CD14-positive monocyte (primary cell): ENCODE measurements at regions not wholly inside any gene's neighbourhood (a gene's known extent, or its start where the extent isn't known, plus 50 kb on each side); places are given as distances from the start of the nearest gene placed in this dataset.
A peak's percentile ranks its signal among the peaks of the same experiment; 100 is the strongest.

Experiments used
- DNase-seq, 3 donors: peaks; one replicate each; pipeline ENCODE4 v3.0.0-alpha.2; 2011 to 2022
- H2AFZ ChIP-seq: 2 replicates; pipeline ENCODE4 v1.6.0; 2012; ENCODE audit warnings: mild to moderate bottlenecking, low read depth, low read length, inconsistent platforms; ENCODE audit not compliant: insufficient read depth, poor library complexity, severe bottlenecking
- H3K27ac ChIP-seq, 2 donors: 1 replicate in 1 of 2; 2 replicates in 1 of 2; pipeline ENCODE4 v1.5.1; 2012 to 2013; ENCODE audit warnings: low read length in 2 of 2, control low read depth in 1 of 2, inconsistent platforms in 1 of 2, low read depth in 1 of 2, mild to moderate bottlenecking in 1 of 2
- H3K27me3 ChIP-seq, 2 donors: one replicate each; pipeline versions ENCODE4 v1.6.0 to v1.6.1; 2011 to 2013; ENCODE audit warnings: low read length in 2 of 2; ENCODE audit not compliant: control insufficient read depth in 2 of 2, insufficient read depth in 2 of 2
- H3K36me3 ChIP-seq, 2 donors: replicated peaks in 1 of 2; 1 replicate in 1 of 2; 2 replicates in 1 of 2; pipeline versions ENCODE4 v1.5.1 to v1.6.1; 2012 to 2013; ENCODE audit warnings: low read length in 2 of 2, control low read depth in 1 of 2, inconsistent platforms in 1 of 2, mild to moderate bottlenecking in 1 of 2; ENCODE audit not compliant: insufficient read depth in 2 of 2, control insufficient read depth in 1 of 2
- H3K4me1 ChIP-seq, 2 donors: 1 replicate in 1 of 2; 2 replicates in 1 of 2; pipeline versions ENCODE4 v1.5.1 to v1.6.1; 2012 to 2013; ENCODE audit warnings: low read length in 2 of 2, control low read depth in 1 of 2, inconsistent platforms in 1 of 2, mild to moderate bottlenecking in 1 of 2, moderate library complexity in 1 of 2; ENCODE audit not compliant: insufficient read depth in 2 of 2, control insufficient read depth in 1 of 2
- H3K4me2 ChIP-seq: replicated peaks from 2 replicates; pipeline ENCODE3; 2012; ENCODE audit warnings: low read length, moderate library complexity, mild to moderate bottlenecking; ENCODE audit not compliant: poor library complexity, severe bottlenecking; ENCODE audit errors: extremely low read depth
- H3K4me3 ChIP-seq, 3 experiments: fragments of 200-600 bp in 1 of 3; sonication (generic) in 1 of 3; replicated peaks in 1 of 3; 1 replicate in 2 of 3; 2 replicates in 1 of 3; pipeline ENCODE4 v1.5.1; 2011 to 2013; ENCODE audit warnings: low read length in 3 of 3, mild to moderate bottlenecking in 3 of 3, control low read depth in 2 of 3, low read depth in 2 of 3, inconsistent platforms in 1 of 3, moderate library complexity in 1 of 3
- H3K79me2 ChIP-seq: 2 replicates; pipeline ENCODE4 v1.6.0; 2012; ENCODE audit warnings: mild to moderate bottlenecking, control low read depth, inconsistent platforms, low read length, moderate library complexity; ENCODE audit not compliant: insufficient read depth
- H3K9ac ChIP-seq: 2 replicates; pipeline ENCODE4 v1.6.0; 2017; ENCODE audit warnings: low read length, mild to moderate bottlenecking; ENCODE audit not compliant: insufficient read depth, poor library complexity, severe bottlenecking
- H3K9me3 ChIP-seq, 2 donors: replicated peaks in 1 of 2; 1 replicate in 1 of 2; 2 replicates in 1 of 2; pipeline versions ENCODE4 v1.5.1 to v1.6.1; 2012 to 2013; ENCODE audit warnings: low read length in 2 of 2, control low read depth in 1 of 2; ENCODE audit not compliant: control insufficient read depth in 1 of 2, insufficient read depth in 1 of 2
- H4K20me1 ChIP-seq: 2 replicates; pipeline ENCODE4 v1.6.0; 2012; ENCODE audit warnings: mild to moderate bottlenecking, low read length, control low read depth, moderate library complexity; ENCODE audit not compliant: insufficient read depth
- H3K27ac Mint-ChIP-seq, 7 donors: one replicate each; pipeline ENCODE4 v1.8.0; 2020; ENCODE audit warnings: mild to moderate bottlenecking in 7 of 7, mixed read lengths in 7 of 7, moderate library complexity in 6 of 7, inconsistent platforms in 2 of 7
- H3K27me3 Mint-ChIP-seq, 3 donors: one replicate each; pipeline ENCODE4 v1.8.0; 2021 to 2022; ENCODE audit warnings: low read depth in 3 of 3, mild to moderate bottlenecking in 3 of 3, mixed read lengths in 3 of 3, moderate library complexity in 3 of 3, inconsistent platforms in 1 of 3
- H3K36me3 Mint-ChIP-seq, 2 donors: one replicate each; pipeline ENCODE4 v1.8.0; 2020; ENCODE audit warnings: mixed read lengths in 2 of 2, inconsistent platforms in 1 of 2, mild to moderate bottlenecking in 1 of 2
- H3K4me1 Mint-ChIP-seq: one replicate; pipeline ENCODE4 v1.8.0; 2020; ENCODE audit warnings: mild to moderate bottlenecking, mixed read lengths
- H3K4me3 Mint-ChIP-seq, 2 donors: one replicate each; pipeline ENCODE4 v1.8.0; 2020; ENCODE audit warnings: mild to moderate bottlenecking in 2 of 2, mixed read lengths in 2 of 2, moderate library complexity in 1 of 2
- H3K9me3 Mint-ChIP-seq, 7 donors: one replicate each; pipeline ENCODE4 v1.8.0; 2020 to 2022; ENCODE audit warnings: mixed read lengths in 7 of 7, mild to moderate bottlenecking in 6 of 7, moderate library complexity in 6 of 7, inconsistent platforms in 2 of 7
- CTCF ChIP-seq: fragments of 200-600 bp; IDR thresholded peaks from one replicate; pipeline ENCODE4 v1.8.0; 2022; ENCODE audit warnings: antibody characterized with exemption, mild to moderate bottlenecking
- WGBS: methylation state at CpG from one replicate; pipeline ENCODE4 v1.1.5; 2013; ENCODE audit warnings: missing lambda C conversion rate; ENCODE audit not compliant: insufficient coverage; 5-methylcytosine and 5-hydroxymethylcytosine counted together
- intact Hi-C, 2 donors: fragments of 100-400 bp; cut with micrococcal nuclease; formaldehyde crosslinking; loops; one replicate each; pipeline versions ENCODE4 v1.15.0 to v1.15.1; 2023

- 100% methylated on average over 4 of the region's 8 CpGs for WGBS
- intact Hi-C loops: no loop called here
- Histone ChIP-seq H3K27ac (no peak overlapping the region), H3K36me3 (no peaks in the 10 kb centered on the region), H3K4me3 (no peak overlapping the region), H4K20me1 (no peaks in the 10 kb centered on the region), H3K27me3 (no peaks in the 10 kb centered on the region), H2AFZ (no peak overlapping the region), H3K9ac (no peak overlapping the region), H3K4me2 (no peak overlapping the region), H3K4me1 (no peaks in the 10 kb centered on the region), H3K9me3 (no peaks in the 10 kb centered on the region), H3K79me2 (no peaks in the 10 kb centered on the region)
- H3K4me1 Mint-ChIP-seq: no peaks in the 10 kb centered on the region
- H3K4me3 Mint-ChIP-seq: no peak overlapping the region
- no peak for TF ChIP-seq CTCF
- peaks cover 0 to 2% (median 0%) of the 10 kb centered on the region in 7 donors for H3K9me3 Mint-ChIP-seq
- DNase-seq: no peak
- peaks cover under 1 to 4% (median 2%) of the 10 kb centered on the region in 3 donors for H3K27me3 Mint-ChIP-seq
- no peaks in the 10 kb centered on the region for H3K36me3 Mint-ChIP-seq
- H3K27ac Mint-ChIP-seq: peak overlapping the region in 1 of 7 donors; percentile 15
These were observed 121.0 kb downstream of the COPRS start for GRCh38 chr17:31738067-31738466.

GRCh38 chr17:31736855-31737625 lies 122.0 kb downstream of the COPRS start:
- H3K9ac ChIP-seq: no peak overlapping the region
- Mint-ChIP-seq H3K9me3 (peaks cover 0 to 3% (median 0%) of the 10 kb centered on the region in 7 donors), H3K27me3 (peaks cover 0 to 4% (median 2%) of the 10 kb centered on the region in 3 donors), H3K4me3 (no peak overlapping the region), H3K36me3 (no peaks in the 10 kb centered on the region), H3K27ac (no peak overlapping the region), H3K4me1 (no peaks in the 10 kb centered on the region)
- no peak overlapping the region for H2AFZ ChIP-seq
- H3K4me1 ChIP-seq: no peaks in the 10 kb centered on the region
- no peaks in the 10 kb centered on the region for H3K36me3 ChIP-seq
- no peak overlapping the region for H3K4me3 ChIP-seq
- TF ChIP-seq CTCF: no peak
- intact Hi-C loops: no loop called here
- H3K4me2 ChIP-seq: no peak overlapping the region
- WGBS: 94% methylated on average over 2 of the region's 5 CpGs
- no peak for DNase-seq
- H3K9me3 ChIP-seq: no peaks in the 10 kb centered on the region
- no peaks in the 10 kb centered on the region for H3K79me2 ChIP-seq
- H3K27ac ChIP-seq: no peak overlapping the region
- no peaks in the 10 kb centered on the region for H4K20me1 ChIP-seq
- no peaks in the 10 kb centered on the region for H3K27me3 ChIP-seq
